Nephron (organoid): ENCODE measurements at regions not wholly inside any gene's neighbourhood (a gene's known extent, or its start where the extent isn't known, plus 50 kb on each side); places are given as distances from the start of the nearest gene placed in this dataset.

Experiments used
- H3K27ac Mint-ChIP-seq, 3 experiments: 2 replicates each; pipeline ENCODE4 v1.8.0; 2020; ENCODE audit warnings: mixed read lengths in 3 of 3, mild to moderate bottlenecking in 2 of 3, moderate library complexity in 1 of 3
- H3K27me3 Mint-ChIP-seq: 2 replicates; pipeline ENCODE4 v1.8.0; 2021; ENCODE audit warnings: low read depth, mild to moderate bottlenecking, moderate library complexity, mixed read lengths
- H3K36me3 Mint-ChIP-seq: 2 replicates; pipeline ENCODE4 v1.8.0; 2020; ENCODE audit warnings: low read depth, mixed read lengths
- H3K4me1 Mint-ChIP-seq: 2 replicates; pipeline ENCODE4 v1.8.0; 2020; ENCODE audit warnings: mixed read lengths
- H3K4me3 Mint-ChIP-seq, 3 experiments: 2 replicates each; pipeline ENCODE4 v1.8.0; 2020; ENCODE audit warnings: mild to moderate bottlenecking in 3 of 3, mixed read lengths in 3 of 3, moderate library complexity in 2 of 3
- H3K9me3 Mint-ChIP-seq: 2 replicates; pipeline ENCODE4 v1.8.0; 2020; ENCODE audit warnings: mixed read lengths
- CTCF ChIP-seq, 3 experiments: fragments of 200-600 bp; sonication (generic); IDR thresholded peaks; one replicate each; pipeline ENCODE4 v1.5.0; 2021; ENCODE audit warnings: antibody characterized with exemption in 3 of 3; ENCODE audit not compliant: unreplicated experiment in 3 of 3

GRCh38 chrX:131595120-131595519, 51.2 kb downstream of the OR13H1 start:
- TF ChIP-seq CTCF (IDR thresholded peaks at IDR 0.05; ENCODE audit: unreplicated experiment in 3 of 3): no peak
- Mint-ChIP-seq H3K4me3 (no peak overlapping the region), H3K9me3 (peaks cover 13% of the 10 kb centered on the region), H3K27me3 (no peaks in the 10 kb centered on the region), H3K36me3 (no peaks in the 10 kb centered on the region), H3K4me1 (no peaks in the 10 kb centered on the region), H3K27ac (no peak overlapping the region)

GRCh38 chrX:131607792-131608369, 64.0 kb downstream of the OR13H1 start:
- no peaks in the 10 kb centered on the region for H3K9me3 Mint-ChIP-seq
- no peak overlapping the region for H3K27ac Mint-ChIP-seq
- no peak overlapping the region for H3K4me3 Mint-ChIP-seq
- no peak for TF ChIP-seq CTCF (IDR thresholded peaks at IDR 0.05; ENCODE audit: unreplicated experiment in 3 of 3)
- H3K27me3 Mint-ChIP-seq: peaks cover 4% of the 10 kb centered on the region
- H3K4me1 Mint-ChIP-seq: peaks cover under 1% of the 10 kb centered on the region
- no peaks in the 10 kb centered on the region for H3K36me3 Mint-ChIP-seq

- Mint-ChIP-seq H3K27ac (no peak overlapping the region), H3K36me3 (no peaks in the 10 kb centered on the region), H3K9me3 (no peaks in the 10 kb centered on the region), H3K4me3 (no peak overlapping the region), H3K4me1 (peaks cover 17% of the 10 kb centered on the region), H3K27me3 (peaks cover 4% of the 10 kb centered on the region)
- no peak for TF ChIP-seq CTCF (IDR thresholded peaks at IDR 0.05; ENCODE audit: unreplicated experiment in 3 of 3)
Measured at GRCh38 chrX:131609480-131609879, 65.6 kb downstream of the OR13H1 start.

GRCh38 chrX:131613260-131613659, 69.4 kb downstream of the OR13H1 start:
- no peak overlapping the region for H3K4me3 Mint-ChIP-seq
- peaks cover 4% of the 10 kb centered on the region for H3K27me3 Mint-ChIP-seq
- no peak overlapping the region for H3K27ac Mint-ChIP-seq
- H3K36me3 Mint-ChIP-seq: no peaks in the 10 kb centered on the region
- no peak for TF ChIP-seq CTCF (IDR thresholded peaks at IDR 0.05; ENCODE audit: unreplicated experiment in 3 of 3)
- H3K4me1 Mint-ChIP-seq: peaks cover 46% of the 10 kb centered on the region
- no peaks in the 10 kb centered on the region for H3K9me3 Mint-ChIP-seq

- H3K27ac Mint-ChIP-seq: peak overlapping the region in 1 of 3 experiments; percentile 44
- TF ChIP-seq CTCF (IDR thresholded peaks at IDR 0.05; ENCODE audit: unreplicated experiment in 3 of 3): no peak
- no peak overlapping the region for H3K4me3 Mint-ChIP-seq
- peaks cover 52% of the 10 kb centered on the region for H3K4me1 Mint-ChIP-seq
- peaks cover 2% of the 10 kb centered on the region for H3K9me3 Mint-ChIP-seq
- no peaks in the 10 kb centered on the region for H3K36me3 Mint-ChIP-seq
- H3K27me3 Mint-ChIP-seq: peaks cover 4% of the 10 kb centered on the region
Measured at GRCh38 chrX:131614241-131614640, 70.4 kb downstream of the OR13H1 start.

- Mint-ChIP-seq H3K36me3 (no peaks in the 10 kb centered on the region), H3K27me3 (peaks cover 4% of the 10 kb centered on the region), H3K27ac (peak overlapping the region; percentile 61 to 85 (median 73)), H3K4me3 (peak overlapping the region in 2 of 3 experiments; percentile 52 to 69), H3K4me1 (peaks cover 74% of the 10 kb centered on the region), H3K9me3 (peaks cover 2% of the 10 kb centered on the region)
- no peak for TF ChIP-seq CTCF (IDR thresholded peaks at IDR 0.05; ENCODE audit: unreplicated experiment in 3 of 3)
Measured at GRCh38 chrX:131617182-131617581, 73.3 kb downstream of the OR13H1 start.
